GM18909 (cell line): ENCODE measurements at regions not wholly inside any gene's neighbourhood (a gene's known extent, or its start where the extent isn't known, plus 50 kb on each side); places are given as distances from the start of the nearest gene placed in this dataset.

Experiments
- ATAC-seq: cut with Tn5 transposase; IDR thresholded peaks from one replicate; pipeline ENCODE4 v1.9.1; 2021; ENCODE audit warnings: mild to moderate bottlenecking; ENCODE audit not compliant: unreplicated experiment, poor library complexity

DNA sequence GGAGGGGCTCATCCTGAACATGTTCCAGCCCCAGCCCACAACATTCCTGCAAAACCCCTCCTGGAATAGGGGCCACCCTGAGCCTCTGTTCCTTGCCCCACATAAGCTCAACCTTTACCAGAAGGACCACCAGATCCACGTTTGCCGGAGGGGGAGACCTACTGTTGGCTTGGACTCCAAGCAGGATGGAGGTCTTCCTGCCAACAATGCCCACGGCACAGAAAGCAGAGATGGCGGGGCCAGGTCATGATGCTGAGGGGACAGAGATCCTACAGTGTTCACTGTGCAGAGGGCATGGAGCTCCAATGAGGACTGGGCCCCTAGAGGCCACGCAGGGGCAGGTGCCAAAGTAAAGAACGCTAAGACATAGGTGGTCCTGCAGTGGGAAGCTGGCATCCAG is 98.5 kb upstream of the RAB6C start:
- no peak for ATAC-seq

- no peak for ATAC-seq
Observed at GRCh38 chr2:129881786-129882396, 97.6 kb upstream of the RAB6C start.

- ATAC-seq: no peak
Observed at GRCh38 chr2:129882476-129882875, 97.0 kb upstream of the RAB6C start.

DNA sequence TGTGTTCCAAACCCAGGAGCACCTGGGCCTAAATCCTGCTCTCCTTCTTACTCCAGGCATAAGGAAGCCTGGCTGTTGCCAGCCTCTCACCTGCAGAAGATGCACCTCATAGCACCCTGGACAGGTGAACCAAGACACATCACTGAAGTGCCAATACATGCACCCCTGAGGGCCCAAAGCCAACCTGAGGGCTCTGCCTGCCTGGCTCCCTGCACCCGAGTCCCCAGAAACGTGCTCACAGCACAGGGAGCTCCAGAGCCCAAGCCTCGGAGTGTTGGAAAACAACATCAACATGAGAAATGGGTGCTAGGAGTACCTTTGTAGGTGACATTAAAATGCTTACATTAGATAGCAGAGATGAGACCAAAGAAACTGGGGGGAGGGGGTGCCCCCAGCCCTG is 96.3 kb upstream of the RAB6C start:
- no peak for ATAC-seq

DNA sequence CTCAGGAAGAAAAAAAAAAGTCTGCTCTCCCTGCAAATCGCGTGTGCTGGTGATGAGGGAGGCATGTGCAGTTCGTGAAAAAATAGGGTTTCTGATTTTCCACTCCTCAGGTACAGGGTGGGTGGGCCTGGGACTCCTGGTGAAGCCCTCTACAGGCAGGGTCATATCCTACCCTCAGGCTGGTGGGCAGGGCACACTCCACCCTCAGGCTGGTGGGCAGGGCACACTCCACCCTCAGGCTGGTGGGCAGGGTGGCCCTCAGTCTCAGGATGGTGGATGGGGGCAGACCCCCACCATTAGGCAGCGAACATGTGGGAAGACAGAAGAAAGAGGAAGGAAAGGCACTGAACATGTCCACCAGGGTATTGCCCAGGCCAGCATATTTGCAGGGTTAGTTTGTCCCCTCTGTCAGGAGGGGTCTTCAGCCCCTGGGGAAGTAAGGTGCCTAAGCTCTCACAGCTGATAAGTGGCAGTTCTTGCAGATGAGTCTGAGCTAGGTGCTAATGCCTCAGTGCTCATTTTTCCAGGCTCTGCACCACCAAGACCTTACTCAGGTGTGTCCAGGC is 95.2 kb upstream of the RAB6C start:
- no peak for ATAC-seq

GRCh38 chr2:129885735-129886134 is 93.7 kb upstream of the RAB6C start:
- ATAC-seq: no peak

DNA sequence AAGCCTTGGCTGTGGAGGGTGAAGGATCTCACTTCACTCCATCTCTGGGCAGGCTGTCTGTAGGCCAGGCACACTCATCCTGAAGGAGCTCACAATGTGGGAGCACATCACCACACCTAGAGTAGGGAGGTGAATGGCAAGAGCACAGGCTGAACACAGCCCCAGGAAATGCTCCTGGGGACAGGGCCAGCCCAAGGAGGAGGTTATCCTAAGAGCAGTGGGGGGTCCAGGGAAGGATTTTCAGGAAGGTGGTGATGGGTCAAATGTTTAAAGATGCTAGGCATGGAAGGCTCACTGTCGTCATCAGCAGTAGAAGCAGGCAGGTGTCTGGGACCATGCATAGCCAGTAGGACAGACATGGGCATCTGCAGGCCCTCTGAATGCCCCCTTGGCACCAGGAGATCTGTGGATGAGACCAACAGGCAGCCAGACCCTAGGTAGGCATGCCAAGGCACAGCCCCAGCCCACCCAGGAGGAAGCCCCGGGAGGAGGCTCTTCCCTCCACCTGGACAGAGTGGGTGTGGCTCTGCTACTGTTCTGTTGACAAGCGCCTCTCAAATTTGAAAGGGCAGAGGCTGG is 91.7 kb upstream of the RAB6C start:
- no peak for ATAC-seq

- ATAC-seq: no peak
Observed at GRCh38 chr2:129888461-129888860, 91.0 kb upstream of the RAB6C start.

- no peak for ATAC-seq
Observed at GRCh38 chr2:129888896-129889295, 90.6 kb upstream of the RAB6C start.

DNA sequence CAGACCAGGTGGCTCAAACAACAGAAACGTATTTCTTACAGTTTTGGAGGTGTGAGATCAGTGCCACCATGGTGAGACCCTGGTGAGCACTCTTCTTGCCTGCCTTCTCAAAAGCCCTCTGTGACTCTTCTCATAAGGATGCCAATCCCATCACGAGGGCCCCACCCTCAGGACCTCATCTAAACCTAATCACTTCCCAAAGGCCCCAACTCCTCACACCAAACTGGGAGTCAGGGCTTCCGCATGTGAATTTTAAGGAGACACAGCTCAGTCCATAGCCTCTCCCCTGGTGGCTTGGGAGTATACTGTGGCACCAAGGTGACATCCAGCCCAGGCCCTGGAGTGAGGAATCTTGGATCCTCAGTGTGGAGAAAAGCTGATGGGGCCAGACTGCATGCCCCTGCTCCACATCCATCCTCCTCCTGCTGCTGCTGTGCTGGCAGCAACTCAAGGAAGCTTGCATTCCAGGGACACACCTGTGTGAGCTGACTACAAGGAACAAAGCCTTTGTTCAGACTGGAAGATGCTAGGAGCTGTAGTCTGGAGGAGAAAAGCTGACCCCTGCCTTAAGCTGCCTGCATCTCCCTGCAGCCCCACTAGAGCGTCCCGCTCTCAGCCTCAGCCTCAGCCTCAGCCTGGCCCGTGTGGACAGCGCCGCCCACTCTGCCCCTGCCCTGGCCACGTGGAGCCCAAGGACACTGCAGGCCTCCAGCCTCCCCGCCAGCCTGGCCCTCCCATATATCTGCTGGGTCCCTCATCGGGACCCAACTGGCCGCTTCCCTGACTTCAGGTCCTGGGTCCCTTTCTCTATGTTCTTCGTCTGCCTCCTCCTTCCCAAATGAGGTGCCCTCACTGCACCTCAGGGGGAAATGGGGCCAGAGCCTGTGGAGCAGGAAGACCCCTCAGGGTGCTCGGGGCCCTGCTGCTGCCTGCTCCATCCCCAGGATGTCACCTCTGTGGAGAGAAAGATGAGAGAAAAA is 87.8 kb upstream of the RAB6C start:
- ATAC-seq: no peak

GRCh38 chr2:129892360-129892759 is 87.1 kb upstream of the RAB6C start:
- no peak for ATAC-seq

DNA sequence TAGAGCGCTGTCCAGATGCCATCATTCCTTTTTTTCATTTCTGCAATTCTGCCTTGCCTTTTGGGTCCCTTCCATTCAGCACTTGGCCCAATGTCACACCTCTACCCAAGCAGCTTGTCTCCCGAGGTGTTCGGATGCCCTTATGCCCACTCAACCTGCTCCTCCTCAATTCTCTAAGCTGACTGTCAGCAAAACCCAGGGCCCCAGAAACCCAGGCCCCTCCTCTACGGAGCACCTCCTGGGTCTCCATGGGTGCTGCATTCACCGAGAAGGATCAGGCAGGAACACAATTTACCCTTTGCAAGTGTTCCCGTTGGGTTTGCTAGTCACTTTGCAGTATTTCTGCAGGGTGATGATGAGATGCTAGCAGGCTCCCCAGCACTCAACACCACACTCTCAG is 86.7 kb upstream of the RAB6C start:
- ATAC-seq: no peak

DNA sequence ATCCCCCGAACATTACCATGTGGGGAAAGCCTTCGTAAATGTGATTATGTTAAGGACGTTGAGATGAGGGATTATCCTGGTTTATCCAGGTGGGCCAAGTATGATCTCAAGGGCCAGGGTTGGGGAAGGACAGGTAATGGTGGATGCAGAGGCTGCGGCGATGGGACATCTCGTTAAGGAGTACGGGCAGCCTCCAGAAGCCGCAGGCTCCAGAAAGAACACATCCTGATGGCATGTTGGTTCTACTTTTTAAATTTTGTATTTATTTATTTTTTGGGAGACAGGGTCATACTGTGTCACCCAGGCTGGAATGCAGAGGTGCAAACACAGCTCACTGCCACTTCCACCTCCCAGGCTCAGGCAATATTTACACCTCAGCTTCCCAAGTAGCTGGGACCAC is 86.2 kb upstream of the RAB6C start:
- ATAC-seq: no peak

DNA sequence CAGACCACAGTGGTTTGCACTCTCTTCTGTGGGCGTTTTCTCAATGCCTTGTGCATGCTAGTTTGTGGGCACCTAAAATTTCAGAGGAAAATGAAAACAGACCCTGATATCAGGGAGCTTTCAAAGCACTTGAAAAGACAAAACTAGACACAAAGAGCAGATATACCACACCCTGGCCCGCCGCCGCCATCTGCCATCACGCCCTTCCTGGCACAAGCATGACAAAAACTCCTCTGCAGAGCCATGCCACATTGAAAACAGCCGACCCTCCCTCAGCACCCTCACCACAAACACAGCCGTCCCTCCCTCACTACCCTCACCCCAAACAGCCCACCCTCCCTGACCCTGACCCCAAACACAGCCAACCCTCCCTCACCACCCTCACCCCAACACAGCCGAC is 84.8 kb upstream of the RAB6C start:
- no peak for ATAC-seq

GRCh38 chr2:129895061-129895460 is 84.4 kb upstream of the RAB6C start:
- ATAC-seq: no peak

- no peak for ATAC-seq
Observed at GRCh38 chr2:129895526-129896082, 83.9 kb upstream of the RAB6C start.

DNA sequence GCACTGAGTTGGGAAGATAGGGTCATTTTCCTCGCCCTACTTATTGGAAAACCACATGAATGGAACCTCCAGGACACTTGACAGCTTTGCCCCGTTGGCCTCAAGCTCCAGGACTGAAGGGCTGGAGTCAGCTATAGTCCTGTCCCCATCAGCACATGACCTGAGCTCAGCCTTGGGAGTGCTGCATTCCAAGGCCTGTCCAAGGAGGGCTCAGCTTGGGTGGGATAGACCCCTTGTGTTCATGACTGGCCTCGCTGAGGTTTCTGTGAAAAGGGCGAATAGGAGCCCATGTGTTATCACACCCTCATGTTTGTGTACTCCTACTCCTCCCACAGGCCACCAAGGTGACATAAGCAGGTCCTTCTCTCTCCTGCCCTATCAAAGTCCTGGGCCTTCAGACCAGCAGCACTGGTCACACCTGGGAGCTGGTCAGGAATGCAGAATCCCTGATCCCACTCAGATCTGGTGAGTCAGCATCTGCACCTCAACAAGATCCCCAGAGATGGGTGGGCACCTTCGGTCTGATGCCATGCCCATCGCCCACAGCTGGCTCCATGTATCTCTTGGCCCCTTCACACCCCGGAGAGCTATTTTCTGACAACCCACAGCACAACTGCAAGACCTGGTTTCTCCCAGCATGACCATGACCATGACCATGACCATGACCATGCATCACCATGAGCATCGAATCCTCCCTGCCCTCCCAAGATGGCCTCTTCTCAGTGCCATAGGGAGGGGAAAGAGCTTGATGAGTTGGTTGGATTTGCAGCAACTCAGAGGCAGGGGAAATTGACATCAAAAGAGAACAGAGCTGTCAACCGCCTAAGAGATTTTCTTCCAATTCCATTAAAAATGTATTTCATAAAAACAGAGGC is 83.0 kb upstream of the RAB6C start:
- no peak for ATAC-seq

DNA sequence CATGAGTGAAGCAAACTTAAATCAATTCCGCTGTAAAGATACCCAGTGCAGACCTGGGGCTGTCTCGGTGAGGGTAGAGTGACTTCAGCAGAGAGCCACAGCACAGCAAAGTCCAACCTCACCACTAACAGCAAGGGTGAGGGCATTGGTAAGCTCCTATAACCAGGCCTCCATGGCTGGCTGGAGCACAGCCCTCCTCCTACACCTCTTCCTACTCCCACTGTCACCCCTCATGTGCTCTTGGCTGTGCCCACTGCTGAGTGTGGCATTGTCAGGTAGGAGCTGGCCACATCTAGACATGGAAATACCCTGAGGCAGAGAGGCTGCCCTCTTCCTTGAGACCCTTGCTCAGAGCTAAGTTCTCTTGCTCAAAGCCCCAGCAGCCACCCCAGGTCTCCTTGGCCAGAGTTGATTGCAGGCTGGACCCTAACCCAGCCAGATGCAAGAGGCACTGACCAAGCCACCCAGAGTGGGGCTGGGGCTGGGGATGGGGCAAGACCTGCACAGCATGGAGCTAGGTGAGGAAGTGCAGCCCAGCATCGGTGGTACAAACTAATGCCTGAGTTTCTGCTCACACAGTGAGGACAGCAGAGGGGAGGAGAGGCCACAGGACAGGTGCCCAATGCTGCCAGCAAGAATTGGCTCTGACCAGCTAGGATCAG is 77.6 kb upstream of the RAB6C start:
- ATAC-seq: no peak
